Fibroblast of lung (primary cell): ENCODE measurements at regions not wholly inside any gene's neighbourhood (a gene's known extent, or its start where the extent isn't known, plus 50 kb on each side); places are given as distances from the start of the nearest gene placed in this dataset.
"Not testable (repeated sequence)": the region's sequence is repeated elsewhere in the genome, so short reads cannot be mapped to it uniquely, and the experiment has no call there.

ENCODE experiments used
- DNase-seq, 2 donors: peaks; one replicate each; pipeline versions ENCODE4 v3.0.0 to v3.0.0-alpha.2; 2010; ENCODE audit warnings: low read depth in 2 of 2
- H2AFZ ChIP-seq: 2 replicates; pipeline ENCODE4 v1.5.1; 2012; ENCODE audit warnings: low read length, control low read depth, inconsistent platforms
- H3K27ac ChIP-seq: 2 replicates; pipeline ENCODE4 v1.5.1; 2011; ENCODE audit warnings: low read length, control low read depth; ENCODE audit not compliant: insufficient read depth
- H3K27me3 ChIP-seq: 2 replicates; pipeline ENCODE4 v1.5.1; 2011; ENCODE audit warnings: mild to moderate bottlenecking, low read length; ENCODE audit not compliant: control insufficient read depth, insufficient read depth
- H3K36me3 ChIP-seq: 2 replicates; pipeline ENCODE4 v1.5.1; 2011; ENCODE audit warnings: low read length; ENCODE audit not compliant: control insufficient read depth, insufficient read depth
- H3K4me1 ChIP-seq: 2 replicates; pipeline ENCODE4 v1.5.1; 2011; ENCODE audit warnings: low read length; ENCODE audit not compliant: control insufficient read depth, insufficient read depth; ENCODE audit errors: extremely low read depth
- H3K4me2 ChIP-seq: 2 replicates; pipeline ENCODE4 v1.5.1; 2011; ENCODE audit warnings: low read length, control low read depth; ENCODE audit not compliant: insufficient read depth; ENCODE audit errors: extremely low read depth
- H3K4me3 ChIP-seq, 4 experiments: fragments of 200-600 bp in 1 of 4; sonication (generic) in 1 of 4; replicated peaks in 1 of 4; 2 replicates each; pipeline ENCODE4 v1.5.1; 2011 to 2016; ENCODE audit warnings: low read length in 4 of 4, low read depth in 3 of 4, mild to moderate bottlenecking in 3 of 4, control low read depth in 2 of 4, inconsistent platforms in 1 of 4, mixed read lengths in 1 of 4; ENCODE audit not compliant: insufficient read depth in 1 of 4; ENCODE audit errors: control extremely low read depth in 1 of 4
- H3K79me2 ChIP-seq: 2 replicates; pipeline ENCODE4 v1.5.1; 2012; ENCODE audit warnings: mild to moderate bottlenecking, low read length, inconsistent platforms; ENCODE audit not compliant: control insufficient read depth, insufficient read depth
- H3K9ac ChIP-seq: 2 replicates; pipeline ENCODE4 v1.5.1; 2011; ENCODE audit warnings: mild to moderate bottlenecking, low read length, control low read depth; ENCODE audit not compliant: insufficient read depth
- H3K9me3 ChIP-seq: 2 replicates; pipeline ENCODE4 v1.5.1; 2012; ENCODE audit warnings: low read depth, low read length; ENCODE audit not compliant: control insufficient read depth, insufficient read depth
- H4K20me1 ChIP-seq: 2 replicates; pipeline ENCODE4 v1.5.1; 2011; ENCODE audit warnings: low read length; ENCODE audit not compliant: control insufficient read depth, insufficient read depth; ENCODE audit errors: extremely low read depth
- CTCF ChIP-seq, 2 donors: IDR thresholded peaks in 1 of 2; conservative IDR thresholded peaks in 1 of 2; 1 replicate in 1 of 2; 2 replicates in 1 of 2; pipeline ENCODE4 v1.5.1; 2011 to 2012; ENCODE audit warnings: low read length in 2 of 2, control low read depth in 1 of 2, inconsistent platforms in 1 of 2, low read depth in 1 of 2, mild to moderate bottlenecking in 1 of 2
- EZH2 ChIP-seq: IDR thresholded peaks from 2 replicates; pipeline ENCODE4 v1.5.1; 2012; ENCODE audit warnings: low read length, control low read depth, mild to moderate bottlenecking; ENCODE audit errors: missing control alignments

GRCh38 chr7:91357901-91358300 is 93.7 kb downstream of the FZD1 start:
- H3K4me1 ChIP-seq = no peaks in the 10 kb centered on the region
- DNase-seq = peak in 1 of 2 donors; percentile 20
- no peak overlapping the region for H3K4me2 ChIP-seq

GRCh38 chr7:91358303-91358702 is 94.1 kb downstream of the FZD1 start:
- H4K20me1 ChIP-seq = no peaks in the 10 kb centered on the region
- no peak overlapping the region for H3K27ac ChIP-seq
- no peak overlapping the region for H3K4me2 ChIP-seq
- no peaks in the 10 kb centered on the region for H3K27me3 ChIP-seq
- no peak for DNase-seq
- no peaks in the 10 kb centered on the region for H3K36me3 ChIP-seq
- H2AFZ ChIP-seq = no peak overlapping the region
- no peaks in the 10 kb centered on the region for H3K79me2 ChIP-seq
- no peak for TF ChIP-seq EZH2
- no peaks in the 10 kb centered on the region for H3K4me1 ChIP-seq
- no peaks in the 10 kb centered on the region for H3K9me3 ChIP-seq
- no peak overlapping the region for H3K9ac ChIP-seq
- no peak overlapping the region for H3K4me3 ChIP-seq

More at GRCh38 chr7:91357901-91358300, 93.7 kb downstream of the FZD1 start:
- Histone ChIP-seq H3K9ac (no peak overlapping the region), H3K27me3 (no peaks in the 10 kb centered on the region), H3K4me3 (no peak overlapping the region), H2AFZ (no peak overlapping the region), H3K27ac (no peak overlapping the region), H3K9me3 (no peaks in the 10 kb centered on the region), H3K36me3 (no peaks in the 10 kb centered on the region), H3K79me2 (no peaks in the 10 kb centered on the region), H4K20me1 (no peaks in the 10 kb centered on the region)
- TF ChIP-seq CTCF (conservative IDR thresholded peaks at IDR 0.05 in 1 of 2, IDR thresholded peaks at IDR 0.05 in 1 of 2; ENCODE audit: low read depth in 1 of 2, low read length in 2 of 2) = no peak
- no peak for TF ChIP-seq EZH2

- H3K36me3 ChIP-seq, H3K27ac ChIP-seq, H3K9ac ChIP-seq, H3K9me3 ChIP-seq, H3K4me3 ChIP-seq, H2AFZ ChIP-seq, H3K27me3 ChIP-seq, H4K20me1 ChIP-seq, H3K4me1 ChIP-seq, H3K79me2 ChIP-seq, H3K4me2 ChIP-seq: not testable (repeated sequence)
- DNase-seq = peak in 1 of 2 donors; percentile 27
Observed at GRCh38 chr7:91365097-91365496, 100.9 kb downstream of the FZD1 start.

- H3K27me3 ChIP-seq = no peaks in the 10 kb centered on the region
- DNase-seq = no peak
- H4K20me1 ChIP-seq = no peaks in the 10 kb centered on the region
- H3K4me3 ChIP-seq = no peak overlapping the region
- H3K9me3 ChIP-seq = no peaks in the 10 kb centered on the region
- no peak overlapping the region for H3K27ac ChIP-seq
- no peak overlapping the region for H2AFZ ChIP-seq
- no peaks in the 10 kb centered on the region for H3K79me2 ChIP-seq
- H3K4me2 ChIP-seq = no peak overlapping the region
- no peak overlapping the region for H3K9ac ChIP-seq
- H3K36me3 ChIP-seq = no peaks in the 10 kb centered on the region
- H3K4me1 ChIP-seq = no peaks in the 10 kb centered on the region
- TF ChIP-seq EZH2 = no peak
- TF ChIP-seq CTCF (conservative IDR thresholded peaks at IDR 0.05 in 1 of 2, IDR thresholded peaks at IDR 0.05 in 1 of 2; ENCODE audit: low read depth in 1 of 2, low read length in 2 of 2) = no peak
Observed at GRCh38 chr7:91366091-91366490, 101.9 kb downstream of the FZD1 start.
